Endothelial cell of umbilical vein (primary cell): ENCODE measurements at regions not wholly inside any gene's neighbourhood (a gene's known extent, or its start where the extent isn't known, plus 50 kb on each side); places are given as distances from the start of the nearest gene placed in this dataset.

Experiments
- BruUV-seq: library from RNA; stranded (reverse); fragments of 400-500 nt; replicated peaks from 2 replicates; lab custom pipeline; 2021; lab: Mats Ljungman, UMichigan
- CTCF ChIA-PET: fragments of 300-600, 350-600 bp; sonication (Branson Sonifier 250); formaldehyde crosslinking; loops from one replicate; lab custom pipeline; 2021; ENCODE audit warnings: antibody characterized with exemption, inconsistent platforms; lab: Charles Lee
- POLR2A ChIA-PET: fragments of 300-600, 350-600 bp; sonication (Branson Sonifier 250); formaldehyde crosslinking; loops from one replicate; lab custom pipeline; 2021; ENCODE audit warnings: antibody characterized with exemption, inconsistent platforms; lab: Charles Lee
- DNase-seq: peaks from one replicate; pipeline ENCODE4 v3.0.0-alpha.2; 2011; ENCODE audit warnings: low read depth, low spot score
- FAIRE-seq: peaks from 2 replicates; lab custom pipeline; 2011; peaks lifted over from hg19 to GRCh38; lab: Jason Lieb, UNC
- H2AFZ ChIP-seq: 2 replicates; pipeline ENCODE4 v1.6.0; 2012; ENCODE audit warnings: low read depth, low read length, control low read depth, inconsistent platforms
- H3K27ac ChIP-seq: 2 replicates; pipeline ENCODE4 v1.5.1; 2011; ENCODE audit warnings: low read depth, mild to moderate bottlenecking, control low read depth, low read length, moderate library complexity; ENCODE audit not compliant: insufficient read depth
- H3K27me3 ChIP-seq, 2 experiments: 2 replicates each; pipeline versions ENCODE4 v1.6.0 to v1.6.1; 2011; ENCODE audit warnings: low read length in 2 of 2, mixed read lengths in 1 of 2; ENCODE audit not compliant: control insufficient read depth in 2 of 2, insufficient read depth in 2 of 2
- H3K36me3 ChIP-seq, 2 experiments: 2 replicates in 1 of 2; 3 replicates in 1 of 2; pipeline ENCODE4 v1.5.1; 2011; ENCODE audit warnings: low read length in 2 of 2, mild to moderate bottlenecking in 1 of 2, moderate library complexity in 1 of 2; ENCODE audit not compliant: control insufficient read depth in 2 of 2, insufficient read depth in 2 of 2; ENCODE audit errors: extremely low read depth in 1 of 2
- H3K4me1 ChIP-seq: 3 replicates; pipeline ENCODE4 v1.5.1; 2011; ENCODE audit warnings: mild to moderate bottlenecking, low read length; ENCODE audit not compliant: control insufficient read depth, insufficient read depth; ENCODE audit errors: extremely low read depth
- H3K4me2 ChIP-seq: 2 replicates; pipeline ENCODE4 v1.6.1; 2011; ENCODE audit warnings: low read length, control low read depth, mixed read lengths; ENCODE audit not compliant: insufficient read depth
- H3K4me3 ChIP-seq, 3 experiments: fragments of 200-600 bp in 1 of 3; sonication (generic), shearing (Covaris generic) in 1 of 3; replicated peaks in 1 of 3; 2 replicates each; pipeline ENCODE4 v1.5.1; 2011 to 2016; ENCODE audit warnings: control low read depth in 3 of 3, low read length in 3 of 3, mild to moderate bottlenecking in 2 of 3, inconsistent platforms in 1 of 3, low read depth in 1 of 3, moderate library complexity in 1 of 3; ENCODE audit not compliant: insufficient read depth in 1 of 3
- H3K79me2 ChIP-seq: 2 replicates; pipeline ENCODE4 v1.6.0; 2012; ENCODE audit warnings: low read length, inconsistent platforms; ENCODE audit not compliant: control insufficient read depth, insufficient read depth
- H3K9ac ChIP-seq: replicated peaks from 2 replicates; pipeline ENCODE3; 2011; ENCODE audit warnings: low read length, control low read depth; ENCODE audit not compliant: insufficient read depth; ENCODE audit errors: extremely low read depth
- H3K9me1 ChIP-seq: replicated peaks from 3 replicates; pipeline ENCODE4 v1.6.0; 2011; ENCODE audit warnings: mild to moderate bottlenecking, low read length; ENCODE audit not compliant: control insufficient read depth, insufficient read depth; ENCODE audit errors: extremely low read depth
- H3K9me3 ChIP-seq: replicated peaks from 2 replicates; pipeline ENCODE4 v1.5.1; 2012; ENCODE audit warnings: low read length, inconsistent platforms; ENCODE audit not compliant: control insufficient read depth, insufficient read depth
- H4K20me1 ChIP-seq: replicated peaks from 2 replicates; pipeline ENCODE3; 2011; ENCODE audit warnings: mild to moderate bottlenecking, low read length; ENCODE audit not compliant: control insufficient read depth, insufficient read depth; ENCODE audit errors: extremely low read depth
- CTCF ChIP-seq, 2 donors: IDR thresholded peaks; 1 replicate in 1 of 2; 2 replicates in 1 of 2; pipeline ENCODE4 v1.5.1; 2011; ENCODE audit warnings: low read length in 2 of 2, mild to moderate bottlenecking in 2 of 2, moderate library complexity in 2 of 2, control low read depth in 1 of 2, inconsistent platforms in 1 of 2, low read depth in 1 of 2; ENCODE audit not compliant: insufficient read depth in 1 of 2; ENCODE audit errors: extremely low read depth in 1 of 2
- EZH2 ChIP-seq: IDR thresholded peaks from 2 replicates; pipeline ENCODE4 v1.6.1; 2012; ENCODE audit warnings: borderline replicate concordance, low read depth, mild to moderate bottlenecking, moderate library complexity, low read length, inconsistent platforms; ENCODE audit not compliant: severe bottlenecking
- JUN ChIP-seq: IDR thresholded peaks from 2 replicates; pipeline ENCODE4 v1.6.1; 2011; ENCODE audit warnings: borderline replicate concordance, low read depth; ENCODE audit not compliant: insufficient read length, insufficient read depth
- MAX ChIP-seq: IDR thresholded peaks from 2 replicates; pipeline ENCODE4 v1.6.1; 2011; ENCODE audit not compliant: insufficient read depth, insufficient read length
- MYC ChIP-seq: IDR thresholded peaks from one replicate; pipeline ENCODE4 v1.6.1; 2011; ENCODE audit warnings: mild to moderate bottlenecking, low read depth, low read length
- POLR2AphosphoS5 ChIP-seq: IDR thresholded peaks from 2 replicates; pipeline ENCODE4 v1.6.1; 2012; ENCODE audit warnings: low read depth, mild to moderate bottlenecking, control low read depth, low read length, moderate library complexity; ENCODE audit not compliant: insufficient read depth
- dilution Hi-C: fragments of 300-500 bp; cut with MboI; formaldehyde crosslinking; loops from one replicate; pipeline ENCODE4 v1.15.0; 2019; ENCODE audit warnings: low sequenced_read_pairs; ENCODE audit not compliant: extremely low pct_ligation_motif_present
- intact Hi-C: fragments of 100-400 bp; cut with micrococcal nuclease; formaldehyde crosslinking; loops from one replicate; pipeline ENCODE4 v1.10.0; 2022

GRCh38 chr16:26371349-26371869, 679.6 kb downstream of the HS3ST4 start:
- Histone ChIP-seq H3K79me2 (no peaks in the 10 kb centered on the region), H4K20me1 (no peaks in the 10 kb centered on the region), H2AFZ (no peak overlapping the region), H3K4me1 (no peaks in the 10 kb centered on the region), H3K36me3 (no peaks in the 10 kb centered on the region), H3K9me1 (no peaks in the 10 kb centered on the region), H3K4me2 (no peak overlapping the region), H3K9ac (no peak overlapping the region), H3K4me3 (no peak overlapping the region), H3K27me3 (no peaks in the 10 kb centered on the region), H3K27ac (no peak overlapping the region), H3K9me3 (peaks cover 5% of the 10 kb centered on the region)
- no TSS peak for BruUV-seq
- dilution Hi-C loops (no loop called here), intact Hi-C loops (no loop called here)
- ChIA-PET CTCF (no interaction called here), POLR2A (no interaction called here)
- DNase-seq, result no peak
- TF ChIP-seq POLR2AphosphoS5, result no peak
- no peak for TF ChIP-seq MAX
- no peak for TF ChIP-seq JUN
- no peak for TF ChIP-seq EZH2
- TF ChIP-seq MYC, result no peak
- TF ChIP-seq CTCF (IDR thresholded peaks at IDR 0.05; ENCODE audit: extremely low read depth in 1 of 2, insufficient read depth in 1 of 2, low read depth in 1 of 2, low read length in 2 of 2), result no peak
- FAIRE-seq, result no peak
